H9 (cell line): ENCODE measurements at regions not wholly inside any gene's neighbourhood (a gene's known extent, or its start where the extent isn't known, plus 50 kb on each side); places are given as distances from the start of the nearest gene placed in this dataset.
A peak's percentile ranks its signal among the peaks of the same experiment; 100 is the strongest.

Experiments used
- DNase-seq: peaks from one replicate; pipeline ENCODE4 v3.0.0-alpha.2; 2017
- H2AFZ ChIP-seq: one replicate; pipeline ENCODE4 v1.6.1; 2013; ENCODE audit warnings: mild to moderate bottlenecking, low read length, control low read depth, moderate library complexity
- H2AK5ac ChIP-seq: 2 replicates; pipeline ENCODE4 v1.6.1; 2013; ENCODE audit warnings: low read length, control low read depth, mixed read lengths; ENCODE audit not compliant: insufficient read length
- H2BK120ac ChIP-seq: one replicate; pipeline ENCODE4 v1.6.1; 2013; ENCODE audit warnings: low read depth, mild to moderate bottlenecking, low read length, control low read depth, inconsistent platforms; ENCODE audit not compliant: poor library complexity, severe bottlenecking
- H2BK12ac ChIP-seq: 2 replicates; pipeline ENCODE4 v1.6.1; 2013; ENCODE audit warnings: low read length, control low read depth, mixed read lengths, low read depth; ENCODE audit not compliant: insufficient read length
- H2BK15ac ChIP-seq: 2 replicates; pipeline ENCODE4 v1.6.1; 2013; ENCODE audit warnings: low read depth, low read length, control low read depth
- H2BK20ac ChIP-seq: one replicate; pipeline ENCODE4 v1.6.1; 2013; ENCODE audit warnings: low read depth, mild to moderate bottlenecking, low read length, control low read depth, inconsistent platforms; ENCODE audit not compliant: poor library complexity, severe bottlenecking
- H2BK5ac ChIP-seq: 2 replicates; pipeline ENCODE4 v1.6.1; 2013; ENCODE audit warnings: low read length, control low read depth, mixed read lengths; ENCODE audit not compliant: insufficient read length
- H3K14ac ChIP-seq: 2 replicates; pipeline ENCODE4 v1.6.1; 2013; ENCODE audit warnings: low read length, control low read depth; ENCODE audit not compliant: insufficient read depth
- H3K18ac ChIP-seq: 2 replicates; pipeline ENCODE4 v1.6.1; 2013; ENCODE audit warnings: low read depth, mild to moderate bottlenecking, mixed read lengths, low read length, control low read depth; ENCODE audit not compliant: insufficient read length
- H3K23ac ChIP-seq: 2 replicates; pipeline ENCODE4 v1.6.1; 2013; ENCODE audit warnings: low read length, control low read depth, mixed read lengths, low read depth; ENCODE audit not compliant: insufficient read length
- H3K23me2 ChIP-seq: 2 replicates; pipeline ENCODE4 v1.6.1; 2013; ENCODE audit warnings: low read depth, mild to moderate bottlenecking, mixed read lengths, low read length, control low read depth; ENCODE audit not compliant: insufficient read length, poor library complexity, severe bottlenecking
- H3K27ac ChIP-seq: 2 replicates; pipeline ENCODE4 v1.5.1; 2013; ENCODE audit warnings: low read length, control low read depth, mixed read lengths, low read depth; ENCODE audit not compliant: insufficient read length
- H3K27me3 ChIP-seq: 2 replicates; pipeline ENCODE4 v1.6.1; 2013; ENCODE audit warnings: low read length, control low read depth, inconsistent platforms; ENCODE audit not compliant: insufficient read depth
- H3K4ac ChIP-seq: 2 replicates; pipeline ENCODE4 v1.6.1; 2013; ENCODE audit warnings: low read depth, mild to moderate bottlenecking, control low read depth, inconsistent platforms, low read length, moderate library complexity
- H3K4me1 ChIP-seq: 2 replicates; pipeline ENCODE4 v1.6.1; 2013; ENCODE audit warnings: low read length, control low read depth, inconsistent platforms; ENCODE audit not compliant: insufficient read depth
- H3K4me2 ChIP-seq: 2 replicates; pipeline ENCODE4 v1.6.1; 2013; ENCODE audit warnings: low read length, control low read depth, mixed read lengths; ENCODE audit not compliant: insufficient read length, insufficient read depth
- H3K56ac ChIP-seq: 2 replicates; pipeline ENCODE4 v1.6.1; 2013; ENCODE audit warnings: low read depth, mild to moderate bottlenecking, mixed read lengths, low read length, control low read depth; ENCODE audit not compliant: insufficient read length
- H3K79me1 ChIP-seq: 2 replicates; pipeline ENCODE4 v1.6.1; 2013; ENCODE audit warnings: low read depth, mild to moderate bottlenecking, moderate library complexity, low read length, control low read depth, inconsistent platforms; ENCODE audit not compliant: insufficient read depth, poor library complexity, severe bottlenecking
- H3K79me2 ChIP-seq: 2 replicates; pipeline ENCODE4 v1.6.1; 2013; ENCODE audit warnings: low read length, control low read depth, inconsistent platforms; ENCODE audit not compliant: insufficient read depth
- H3K9ac ChIP-seq: 2 replicates; pipeline ENCODE4 v1.6.1; 2013; ENCODE audit warnings: low read length, control low read depth, mixed read lengths; ENCODE audit not compliant: insufficient read length; ENCODE audit errors: extremely low read depth
- H3K9me3 ChIP-seq: one replicate; pipeline ENCODE4 v1.6.1; 2013; ENCODE audit warnings: low read depth, low read length, inconsistent platforms; ENCODE audit not compliant: control insufficient read depth
- H3T11ph ChIP-seq: one replicate; pipeline ENCODE4 v1.6.1; 2013; ENCODE audit warnings: mild to moderate bottlenecking, low read length, control low read depth, inconsistent platforms
- H4K20me1 ChIP-seq: one replicate; pipeline ENCODE4 v1.6.1; 2013; ENCODE audit not compliant: control insufficient read depth, insufficient read length, insufficient read depth
- H4K5ac ChIP-seq: 2 replicates; pipeline ENCODE4 v1.6.1; 2013; ENCODE audit warnings: low read depth, mild to moderate bottlenecking, mixed read lengths, low read length, control low read depth; ENCODE audit not compliant: insufficient read length
- H4K8ac ChIP-seq: replicated peaks from 2 replicates; pipeline ENCODE4 v1.6.1; 2013; ENCODE audit warnings: low read length, control low read depth, mixed read lengths, low read depth; ENCODE audit not compliant: insufficient read length
- H4K91ac ChIP-seq: 2 replicates; pipeline ENCODE4 v1.6.1; 2013; ENCODE audit warnings: low read depth, mild to moderate bottlenecking, moderate library complexity, mixed read lengths, low read length, control low read depth; ENCODE audit not compliant: insufficient read length
- H3K27ac Mint-ChIP-seq, 3 experiments: 2 replicates in 2 of 3; 3 replicates in 1 of 3; pipeline ENCODE4 v1.8.0; 2020 to 2021; ENCODE audit warnings: mixed read lengths in 3 of 3, mild to moderate bottlenecking in 1 of 3, moderate library complexity in 1 of 3
- H3K27me3 Mint-ChIP-seq: 2 replicates; pipeline ENCODE4 v1.8.0; 2021; ENCODE audit warnings: low read depth, mild to moderate bottlenecking, moderate library complexity, mixed read lengths
- H3K36me3 Mint-ChIP-seq, 3 experiments: 2 replicates in 2 of 3; 3 replicates in 1 of 3; pipeline ENCODE4 v1.8.0; 2020 to 2021; ENCODE audit warnings: low read depth in 3 of 3, mixed read lengths in 3 of 3; ENCODE audit not compliant: insufficient read depth in 1 of 3
- H3K4me1 Mint-ChIP-seq, 2 experiments: 2 replicates each; pipeline ENCODE4 v1.8.0; 2020; ENCODE audit warnings: mixed read lengths in 2 of 2
- H3K4me3 Mint-ChIP-seq, 2 experiments: 2 replicates in 1 of 2; 3 replicates in 1 of 2; pipeline ENCODE4 v1.8.0; 2020 to 2021; ENCODE audit warnings: mild to moderate bottlenecking in 2 of 2, mixed read lengths in 2 of 2, moderate library complexity in 1 of 2
- H3K9me3 Mint-ChIP-seq, 2 experiments: 2 replicates in 1 of 2; 3 replicates in 1 of 2; pipeline ENCODE4 v1.8.0; 2020; ENCODE audit warnings: mild to moderate bottlenecking in 2 of 2, mixed read lengths in 2 of 2, moderate library complexity in 1 of 2
- WGBS: extraction: QIAGEN DNeasy Blood & Tissue Kit; methylation state at CpG from one replicate; pipeline ENCODE4 v1.1.7; 2013; ENCODE audit warnings: missing lambda C conversion rate, low lambda C conversion rate, mixed read lengths; ENCODE audit not compliant: insufficient read length; ENCODE audit errors: extremely low coverage; 5-methylcytosine and 5-hydroxymethylcytosine counted together
- TF ChIP-seq, protein P1 (sequence below): fragments of 200-600 bp; sonication (generic); conservative IDR thresholded peaks from 3 replicates; pipeline ENCODE4 v1.8.0; 2021; ENCODE audit warnings: antibody characterized with exemption, mild to moderate bottlenecking

DNA sequence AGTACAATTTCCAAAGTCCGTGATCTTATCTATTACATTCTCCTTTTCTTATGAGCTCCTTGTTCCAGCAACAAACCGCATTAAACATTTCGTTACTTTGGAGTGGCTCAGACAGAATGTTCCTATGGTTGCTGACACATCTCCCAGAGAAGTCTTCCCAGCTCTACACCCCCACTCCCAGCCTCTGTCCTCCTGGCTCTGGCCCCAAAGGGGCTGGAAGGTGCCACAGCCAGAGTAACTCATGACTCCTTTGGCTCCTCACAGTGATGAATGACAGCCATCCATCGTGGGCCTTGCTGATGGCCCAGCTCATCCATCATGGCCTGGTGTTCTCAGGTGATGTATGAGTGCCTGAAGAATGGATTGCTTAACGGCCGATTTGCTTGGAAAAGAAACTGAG is 203.0 kb downstream of the DHX35 start:
- Mint-ChIP-seq H3K4me1 (peaks cover 0 to 4% of the 10 kb centered on the region in 2 experiments; a peak in 1 of 4 replicates), H3K27me3 (peaks cover 6% of the 10 kb centered on the region), H3K9me3 (no peaks in the 10 kb centered on the region), H3K36me3 (no peaks in the 10 kb centered on the region), H3K4me3 (no peak overlapping the region), H3K27ac (peak overlapping the region in 1 of 3 experiments; percentile 45; a peak in 2 of 7 replicates)
- Histone ChIP-seq H3T11ph (no peak overlapping the region), H3K4ac (no peak overlapping the region), H3K79me1 (no peaks in the 10 kb centered on the region), H2BK20ac (no peak overlapping the region), H2BK5ac (no peak overlapping the region), H3K23ac (no peak overlapping the region), H3K4me2 (no peak overlapping the region), H4K91ac (no peak overlapping the region), H3K23me2 (no peaks in the 10 kb centered on the region), H2AK5ac (no peak overlapping the region), H4K20me1 (no peaks in the 10 kb centered on the region), H3K4me1 (no peaks in the 10 kb centered on the region), H3K18ac (no peak overlapping the region), H2BK120ac (no peak overlapping the region), H4K5ac (no peak overlapping the region), H3K56ac (no peak overlapping the region), H3K27me3 (no peaks in the 10 kb centered on the region), H3K14ac (peak overlapping the region; percentile 63; the same call in 1 of the 2 replicates), H3K79me2 (no peaks in the 10 kb centered on the region), H2BK12ac (no peak overlapping the region), H3K27ac (no peak overlapping the region), H2AFZ (no peak overlapping the region), H4K8ac (no peak overlapping the region), H3K9ac (no peak overlapping the region), H2BK15ac (no peak overlapping the region), H3K9me3 (no peaks in the 10 kb centered on the region)
- WGBS: no CpG with 5 or more reads among the region's 6 CpGs
- no peak for DNase-seq
- TF ChIP-seq, protein P1, sequence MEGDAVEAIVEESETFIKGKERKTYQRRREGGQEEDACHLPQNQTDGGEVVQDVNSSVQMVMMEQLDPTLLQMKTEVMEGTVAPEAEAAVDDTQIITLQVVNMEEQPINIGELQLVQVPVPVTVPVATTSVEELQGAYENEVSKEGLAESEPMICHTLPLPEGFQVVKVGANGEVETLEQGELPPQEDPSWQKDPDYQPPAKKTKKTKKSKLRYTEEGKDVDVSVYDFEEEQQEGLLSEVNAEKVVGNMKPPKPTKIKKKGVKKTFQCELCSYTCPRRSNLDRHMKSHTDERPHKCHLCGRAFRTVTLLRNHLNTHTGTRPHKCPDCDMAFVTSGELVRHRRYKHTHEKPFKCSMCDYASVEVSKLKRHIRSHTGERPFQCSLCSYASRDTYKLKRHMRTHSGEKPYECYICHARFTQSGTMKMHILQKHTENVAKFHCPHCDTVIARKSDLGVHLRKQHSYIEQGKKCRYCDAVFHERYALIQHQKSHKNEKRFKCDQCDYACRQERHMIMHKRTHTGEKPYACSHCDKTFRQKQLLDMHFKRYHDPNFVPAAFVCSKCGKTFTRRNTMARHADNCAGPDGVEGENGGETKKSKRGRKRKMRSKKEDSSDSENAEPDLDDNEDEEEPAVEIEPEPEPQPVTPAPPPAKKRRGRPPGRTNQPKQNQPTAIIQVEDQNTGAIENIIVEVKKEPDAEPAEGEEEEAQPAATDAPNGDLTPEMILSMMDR: no peak
